HK-2 (cell line): ENCODE measurements at regions not wholly inside any gene's neighbourhood (a gene's known extent, or its start where the extent isn't known, plus 50 kb on each side); places are given as distances from the start of the nearest gene placed in this dataset.

ENCODE experiments used
- DNase-seq: peaks from one replicate; pipeline ENCODE4 v3.0.0-alpha.2; 2018; ENCODE audit not compliant: unreplicated experiment

DNA sequence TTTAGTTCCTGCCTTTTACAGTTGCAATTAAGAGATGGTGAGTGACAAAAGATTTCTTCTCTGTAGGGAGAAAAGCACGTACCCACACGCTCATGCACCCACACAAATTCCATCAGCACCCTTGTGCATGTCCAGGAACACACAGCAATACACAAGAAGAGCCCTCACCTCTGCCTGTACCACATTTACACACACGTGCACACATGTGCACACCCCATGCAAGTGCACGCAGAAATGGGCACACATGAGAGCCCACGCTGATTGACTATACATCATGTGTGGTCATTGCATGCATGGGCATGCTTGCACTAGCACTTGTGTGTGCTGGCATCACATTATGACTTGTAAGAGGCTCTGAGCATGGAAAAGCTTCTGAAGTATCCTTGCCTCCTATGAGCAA is 70.5 kb downstream of the SERPINA3 start:
- no peak for DNase-seq

DNA sequence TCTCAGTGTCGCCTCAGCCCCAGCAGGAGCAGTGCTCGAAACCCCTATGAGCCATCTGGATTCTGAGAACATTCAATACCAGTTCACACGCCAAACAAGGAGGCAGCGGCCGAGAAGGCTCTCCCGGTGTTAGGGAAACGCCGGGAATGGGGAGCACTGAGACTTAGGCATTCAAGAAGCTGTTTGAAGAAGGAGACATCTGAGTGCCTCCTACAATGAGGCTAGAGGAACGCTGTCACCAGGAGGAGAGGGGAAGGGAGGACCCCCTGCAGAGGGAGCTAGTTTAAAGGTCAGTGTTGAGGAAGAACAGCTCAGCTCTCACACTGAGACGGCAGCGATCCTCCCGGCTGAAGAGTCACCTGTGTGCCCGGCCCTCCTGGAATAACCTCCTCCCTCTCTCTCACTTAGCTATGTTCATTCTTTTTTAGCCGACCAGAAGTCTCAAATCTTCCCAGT is 69.9 kb downstream of the SERPINA3 start:
- no peak for DNase-seq

DNA sequence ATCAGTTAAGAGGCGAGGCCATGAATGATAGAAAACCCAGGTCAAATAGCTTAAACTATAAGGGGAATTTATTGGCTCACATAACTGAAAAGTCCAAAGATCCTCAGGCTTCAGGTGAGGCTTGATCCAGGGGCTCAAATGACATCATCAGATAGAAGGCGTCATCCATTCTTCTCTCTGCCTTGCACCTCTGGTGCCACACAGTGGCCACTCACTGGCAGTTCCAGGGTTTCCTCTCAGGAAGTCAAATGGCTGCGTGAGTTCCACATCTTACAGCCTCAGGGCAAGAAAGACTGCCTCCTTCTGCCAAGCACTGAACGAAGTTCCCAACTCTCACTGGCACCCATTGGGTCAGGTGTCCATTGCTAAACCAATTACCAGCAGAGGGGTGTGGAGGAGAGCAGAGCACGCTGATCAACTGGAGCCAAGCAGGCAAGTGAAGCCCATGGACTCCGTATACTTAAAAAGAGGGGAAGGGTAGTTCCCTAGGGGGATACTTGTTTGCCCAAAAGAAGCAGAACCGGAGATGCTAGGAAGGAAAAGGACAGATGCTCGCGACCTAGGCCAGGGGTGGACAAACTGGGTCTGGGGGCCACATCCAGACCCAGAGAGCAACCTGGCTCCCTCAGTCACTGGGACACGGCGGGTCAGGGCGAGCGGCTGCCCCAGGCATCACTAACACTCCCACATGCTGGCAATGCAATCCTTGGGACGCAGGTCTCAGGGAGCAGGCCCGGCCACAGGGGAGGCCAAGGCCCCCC is 69.3 kb downstream of the SERPINA3 start:
- DNase-seq = peak; percentile 5

DNA sequence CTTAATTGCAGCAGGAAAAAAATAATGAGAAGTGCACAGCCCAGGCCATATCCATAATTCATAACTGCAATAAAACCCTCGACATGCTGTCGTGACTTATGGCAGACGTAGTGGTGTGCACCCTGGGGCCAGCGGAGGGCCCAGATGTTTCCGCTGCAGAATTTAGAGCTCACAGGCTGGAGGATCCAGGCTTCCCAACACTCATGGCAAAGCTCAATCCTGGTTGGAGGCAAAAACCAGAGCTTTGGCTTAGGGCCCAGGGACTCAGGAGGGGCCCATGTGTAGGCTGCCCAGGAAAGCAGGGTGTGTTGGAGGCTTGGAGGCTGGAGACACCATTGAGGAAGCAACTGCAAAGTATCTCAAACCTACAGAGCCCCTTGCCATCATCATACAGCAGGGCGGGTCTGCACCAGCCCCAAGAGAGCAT is 68.7 kb downstream of the SERPINA3 start:
- DNase-seq = no peak

DNA sequence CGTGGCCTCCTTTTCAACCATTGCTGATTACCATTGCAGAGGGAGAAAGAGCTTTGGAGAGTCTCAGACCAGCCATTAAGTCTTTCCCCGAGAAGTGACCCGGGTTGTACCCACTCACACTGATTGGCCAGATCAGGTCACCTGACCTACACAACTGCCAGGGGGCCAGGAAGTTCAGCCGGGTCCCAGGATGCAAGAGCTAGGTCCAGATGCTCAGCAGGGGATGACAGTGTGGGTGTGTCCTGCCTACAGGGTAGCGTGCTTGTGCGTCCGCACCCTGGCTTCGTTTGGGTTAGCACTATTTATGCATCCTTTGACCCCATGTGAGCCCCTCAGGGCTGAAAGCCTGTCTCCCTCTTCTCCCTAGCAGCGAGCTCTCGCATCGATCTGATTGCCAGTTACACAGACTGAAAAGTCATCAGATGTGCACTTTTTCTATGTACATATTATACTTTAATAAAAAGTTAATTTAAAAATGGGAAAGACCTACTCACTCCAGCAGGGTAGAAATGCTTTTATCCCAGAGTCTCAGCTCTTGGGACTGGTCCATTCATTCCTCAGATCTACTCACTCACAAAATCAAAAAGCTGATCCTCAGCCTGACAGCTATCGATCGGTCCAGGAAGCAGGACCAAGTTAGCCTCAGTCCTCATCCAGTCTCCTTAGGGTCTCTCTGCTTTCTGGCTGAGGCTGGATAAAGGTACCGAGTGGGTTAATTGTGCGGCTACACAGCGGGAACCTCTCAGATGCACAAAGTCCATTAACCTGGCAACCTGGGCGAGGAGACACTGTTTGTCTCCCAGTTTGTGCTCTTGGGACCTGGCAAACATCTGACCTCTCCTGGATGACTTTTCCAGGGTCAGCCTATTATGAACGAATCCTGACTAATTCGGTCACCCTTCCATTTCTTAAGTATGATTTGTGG is 68.0 kb downstream of the SERPINA3 start:
- DNase-seq = no peak

DNA sequence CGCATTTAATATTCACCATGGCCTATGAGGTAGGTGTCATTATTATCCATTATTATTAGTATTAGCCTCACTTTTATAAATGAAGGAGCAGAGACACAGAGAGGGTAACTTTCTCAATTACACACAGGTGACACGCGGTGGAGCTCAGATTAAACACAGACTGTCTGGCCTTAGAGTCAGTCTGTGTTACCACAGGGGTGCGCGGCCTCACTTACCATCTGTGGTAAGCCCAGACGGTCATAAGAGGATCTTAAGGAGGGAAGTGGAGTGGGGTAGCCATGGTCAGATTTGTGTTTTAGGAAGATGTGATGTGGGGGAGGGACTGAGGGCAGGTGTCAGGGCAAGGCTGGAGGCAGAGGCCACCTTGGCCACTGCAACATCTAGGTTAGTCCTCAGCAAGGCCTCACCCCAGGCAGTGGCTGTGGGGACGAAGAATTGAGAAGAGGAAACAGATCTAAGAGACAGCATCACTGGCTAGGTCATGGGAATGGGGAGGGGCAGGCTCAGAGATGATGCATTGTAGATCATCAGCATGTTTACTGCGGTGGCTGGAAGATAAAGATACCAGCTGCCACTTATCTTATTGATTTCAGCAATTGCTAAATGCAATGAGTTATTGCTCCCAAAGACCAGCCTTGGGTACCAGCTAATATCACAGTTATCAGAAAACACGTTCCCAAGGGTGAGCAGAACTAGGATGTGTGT is 67.1 kb downstream of the SERPINA3 start:
- no peak for DNase-seq

DNA sequence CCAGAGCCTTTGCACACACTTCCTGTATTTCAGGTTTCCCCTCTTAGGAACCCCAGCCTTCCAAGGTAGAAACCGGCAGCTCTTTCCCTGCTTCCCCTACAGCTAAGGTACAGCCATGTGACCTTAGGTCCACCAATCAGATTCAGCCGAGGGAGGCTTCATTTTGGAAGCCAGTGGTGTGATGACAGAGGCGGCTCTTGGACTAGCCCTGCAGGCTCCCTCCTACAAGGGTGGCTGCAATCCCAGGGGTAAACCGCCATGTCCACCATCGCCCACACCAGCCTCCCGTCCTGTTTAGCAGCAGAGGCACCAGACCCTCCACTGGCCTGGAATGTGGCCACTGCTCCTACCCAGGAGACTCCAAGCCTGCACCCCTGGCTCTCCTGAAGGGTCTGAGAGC is 65.6 kb downstream of the SERPINA3 start:
- DNase-seq = no peak

DNA sequence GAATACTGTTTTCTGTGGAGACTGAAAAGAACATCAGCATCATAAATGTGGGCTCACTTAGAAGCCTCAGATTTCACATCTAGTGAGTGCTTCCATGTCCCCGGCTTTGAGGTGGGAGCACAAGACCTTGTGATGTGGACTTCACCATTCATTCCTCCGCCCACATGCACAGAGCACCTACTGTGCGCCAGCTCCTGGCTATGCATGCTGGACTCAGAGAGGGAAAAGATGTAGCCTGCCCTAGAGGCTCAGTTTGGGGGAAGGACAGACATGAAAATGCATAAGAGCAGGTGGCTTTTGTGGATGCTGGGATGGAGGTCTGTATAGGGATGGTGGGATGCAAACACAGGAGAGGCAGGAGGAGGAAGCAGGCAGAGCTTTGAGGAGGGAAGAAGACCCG is 65.0 kb downstream of the SERPINA3 start:
- DNase-seq = no peak

DNA sequence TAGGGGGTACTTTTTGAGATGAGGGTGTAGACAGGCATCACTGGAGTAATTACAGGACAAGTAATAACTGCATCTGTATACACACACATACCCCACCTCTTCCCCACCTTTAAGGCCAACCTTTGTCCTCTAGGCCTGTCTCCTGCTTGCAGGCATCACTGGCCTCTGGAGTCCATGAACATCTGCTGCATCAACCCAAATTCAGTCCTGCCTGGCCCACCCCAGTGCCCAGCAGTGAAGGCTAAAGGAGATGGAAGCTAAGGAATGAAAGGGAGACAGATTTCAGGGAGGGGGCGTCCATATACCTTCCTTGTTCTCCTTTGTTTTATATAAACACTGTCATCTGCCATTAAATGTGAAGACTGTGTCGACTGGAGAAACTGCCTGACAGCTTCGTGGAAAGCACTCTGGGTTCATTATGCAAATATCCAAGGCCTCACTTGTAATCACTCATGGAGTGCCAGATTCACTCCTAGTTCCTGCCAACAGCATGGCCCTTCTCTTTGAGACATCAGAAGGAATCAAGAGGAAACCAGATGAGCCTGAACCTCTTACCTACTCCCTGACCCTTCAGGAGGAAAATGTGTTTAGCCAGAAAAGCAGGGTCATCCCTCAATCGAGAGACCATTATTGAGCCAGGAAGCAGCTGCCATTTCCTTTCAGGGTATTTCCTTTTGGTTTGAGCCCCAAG is 64.4 kb downstream of the SERPINA3 start:
- no peak for DNase-seq

DNA sequence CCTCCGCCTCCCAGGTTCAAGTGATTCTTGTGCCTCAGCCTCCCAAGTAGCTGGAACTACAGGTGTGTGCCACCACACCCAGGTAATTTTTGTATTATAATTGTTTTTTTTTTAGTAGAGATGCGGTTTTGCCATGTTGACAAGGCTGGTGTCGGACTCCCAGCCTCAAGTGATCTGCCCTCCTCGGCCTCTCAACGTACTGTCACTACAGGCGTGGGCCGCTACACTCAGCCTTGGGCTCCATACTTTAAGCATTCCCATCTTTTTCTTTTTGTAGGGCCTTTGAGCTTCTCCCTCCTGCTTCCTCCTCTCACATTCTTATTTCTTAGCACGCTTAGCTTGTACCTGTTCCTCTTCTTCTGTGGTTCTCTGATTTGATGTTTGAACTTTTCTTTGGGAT is 62.8 kb downstream of the SERPINA3 start:
- DNase-seq = no peak

DNA sequence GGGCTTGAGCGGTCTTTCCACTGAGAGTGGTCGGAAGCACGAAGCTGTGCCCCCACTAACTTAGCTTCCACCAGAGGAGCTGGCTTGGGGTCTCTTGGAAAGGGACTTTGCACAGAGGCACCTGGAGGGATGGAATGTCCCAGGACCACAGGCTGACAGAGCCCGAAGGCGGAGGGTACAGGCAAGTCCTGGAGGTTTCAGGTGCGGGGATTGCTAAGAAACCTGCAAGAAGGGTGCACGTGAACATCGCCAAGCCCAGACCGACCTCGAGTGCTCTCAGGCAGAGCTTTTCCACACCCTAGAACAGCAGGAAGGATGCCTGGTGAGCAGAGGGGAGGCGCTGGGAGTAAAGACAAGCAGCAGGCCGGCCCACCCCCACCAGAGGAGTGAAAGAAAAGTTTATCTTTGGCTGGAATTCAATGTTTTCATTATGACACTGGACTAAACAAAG is 61.6 kb downstream of the SERPINA3 start:
- no peak for DNase-seq
